Calu3 (cell line): ENCODE measurements at regions not wholly inside any gene's neighbourhood (a gene's known extent, or its start where the extent isn't known, plus 50 kb on each side); places are given as distances from the start of the nearest gene placed in this dataset.

Experiments
- BruUV-seq: library from RNA; stranded (reverse); fragments of 400-500 nt; replicated peaks from 2 replicates; lab custom pipeline; 2021; lab: Mats Ljungman, UMichigan
- CTCF ChIA-PET: fragments of 300-600 bp; sonication (Branson Sonifier 250); formaldehyde crosslinking; loops from one replicate; lab custom pipeline; 2022; ENCODE audit warnings: antibody characterized with exemption; lab: Charles Lee
- DNase-seq: peaks from one replicate; pipeline ENCODE4 v3.0.0; 2022
- H3K27ac Mint-ChIP-seq: one replicate; pipeline ENCODE4 v1.8.0; 2022; ENCODE audit warnings: mixed read lengths; ENCODE audit not compliant: unreplicated experiment
- H3K27me3 Mint-ChIP-seq: one replicate; pipeline ENCODE4 v1.8.0; 2022; ENCODE audit warnings: mixed read lengths; ENCODE audit not compliant: unreplicated experiment
- H3K36me3 Mint-ChIP-seq: one replicate; pipeline ENCODE4 v1.8.0; 2022; ENCODE audit warnings: mild to moderate bottlenecking, moderate library complexity, mixed read lengths; ENCODE audit not compliant: insufficient read depth, unreplicated experiment
- H3K4me1 Mint-ChIP-seq: one replicate; pipeline ENCODE4 v1.8.0; 2022; ENCODE audit warnings: mild to moderate bottlenecking, low read depth, mixed read lengths; ENCODE audit not compliant: unreplicated experiment
- H3K4me3 Mint-ChIP-seq: one replicate; pipeline ENCODE4 v1.8.0; 2022; ENCODE audit warnings: mild to moderate bottlenecking, low read depth, moderate library complexity, mixed read lengths; ENCODE audit not compliant: unreplicated experiment
- H3K9me3 Mint-ChIP-seq: one replicate; pipeline ENCODE4 v1.8.0; 2022; ENCODE audit warnings: low read depth, mixed read lengths; ENCODE audit not compliant: unreplicated experiment
- CTCF ChIP-seq: fragments of 200-600 bp; IDR thresholded peaks from one replicate; pipeline ENCODE4 v1.8.0; 2022; ENCODE audit warnings: antibody characterized with exemption; ENCODE audit not compliant: unreplicated experiment
- intact Hi-C: fragments of 100-400 bp; cut with micrococcal nuclease; formaldehyde crosslinking; loops from one replicate; pipeline ENCODE4 v1.10.0; 2022; ENCODE audit not compliant: unreplicated experiment

DNA sequence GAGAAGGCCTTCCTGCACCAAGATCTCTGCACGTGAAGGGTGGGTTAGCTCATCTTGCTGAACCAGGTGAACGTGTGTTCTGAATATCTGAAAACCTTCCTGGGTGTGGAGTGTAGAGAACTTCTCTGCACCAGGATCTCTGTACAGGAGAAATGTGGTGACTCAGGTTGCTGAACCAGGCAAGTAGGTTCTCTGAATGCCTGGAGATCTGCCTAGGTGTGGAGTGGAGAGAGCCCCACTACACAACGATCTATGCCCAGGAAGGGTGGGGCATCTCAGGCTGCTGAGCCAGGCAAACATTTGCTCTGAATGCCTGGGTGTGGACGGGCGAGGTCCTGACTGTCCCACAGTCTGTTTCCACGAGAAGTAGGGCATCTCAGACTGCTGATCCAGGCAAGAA lies 1002.3 kb upstream of the KCND2 start:
- intact Hi-C loops: loop anchor here (1.0 to 10.0 kb wide), 5 partner anchors 212 to 1284 kb away; partner anchors contain the start of gene KCND2
- CTCF ChIA-PET: no interaction called here
- DNase-seq: no peak
- no TSS peak for BruUV-seq
- Mint-ChIP-seq H3K4me3 (no peak overlapping the region), H3K4me1 (peaks cover 14% of the 10 kb centered on the region), H3K9me3 (no peaks in the 10 kb centered on the region), H3K36me3 (no peaks in the 10 kb centered on the region), H3K27ac (no peak overlapping the region), H3K27me3 (no peaks in the 10 kb centered on the region)
- TF ChIP-seq CTCF: no peak

GRCh38 chr7:119271147-119271779 lies 1001.7 kb upstream of the KCND2 start:
- intact Hi-C loops: loop anchor here (2.0 to 10.0 kb wide), 4 partner anchors 212 to 1284 kb away; no protein-coding TSS in a partner anchor
- H3K36me3 Mint-ChIP-seq: no peaks in the 10 kb centered on the region
- H3K27ac Mint-ChIP-seq: no peak overlapping the region
- H3K4me1 Mint-ChIP-seq: peaks cover 14% of the 10 kb centered on the region
- BruUV-seq: no TSS peak
- H3K27me3 Mint-ChIP-seq: no peaks in the 10 kb centered on the region
- H3K9me3 Mint-ChIP-seq: no peaks in the 10 kb centered on the region
- no peak for TF ChIP-seq CTCF
- CTCF ChIA-PET: no interaction called here
- no peak overlapping the region for H3K4me3 Mint-ChIP-seq
- no peak for DNase-seq

DNA sequence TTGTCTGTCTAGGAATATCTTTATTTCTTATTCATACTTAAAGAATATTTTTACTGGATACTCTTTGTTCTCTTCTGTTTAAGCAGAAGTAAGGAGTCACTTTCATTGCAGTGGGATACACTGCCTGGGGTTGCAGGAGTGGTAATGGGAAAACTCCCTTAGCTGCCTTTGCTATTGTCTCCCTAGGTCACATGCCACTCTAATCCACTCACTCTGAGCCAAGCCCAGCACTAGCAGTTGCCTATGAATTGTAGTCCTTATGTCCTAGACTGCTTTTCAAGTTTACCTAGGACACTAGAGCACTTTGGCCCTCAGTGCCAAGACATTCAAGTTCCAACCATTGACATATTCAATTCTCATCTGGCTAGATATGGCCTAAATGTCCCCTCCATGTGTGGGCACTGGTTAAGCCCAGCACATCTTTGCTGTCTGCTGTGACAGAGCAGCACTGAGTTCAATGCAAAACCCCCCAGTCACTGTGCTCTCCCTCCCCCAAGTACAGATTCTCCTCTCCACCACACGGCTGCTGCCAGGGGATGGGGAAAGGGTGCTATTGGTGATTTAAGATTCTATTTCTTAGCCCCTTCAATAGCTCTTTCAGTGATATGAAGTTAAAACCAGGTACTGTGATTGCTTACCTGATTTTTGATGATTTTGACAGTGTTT lies 991.7 kb upstream of the KCND2 start:
- CTCF ChIA-PET: no interaction called here
- no TSS peak for BruUV-seq
- H3K27me3 Mint-ChIP-seq: no peaks in the 10 kb centered on the region
- no peak for TF ChIP-seq CTCF
- H3K4me1 Mint-ChIP-seq: no peaks in the 10 kb centered on the region
- H3K9me3 Mint-ChIP-seq: peaks cover 5% of the 10 kb centered on the region
- no peaks in the 10 kb centered on the region for H3K36me3 Mint-ChIP-seq
- H3K27ac Mint-ChIP-seq: no peak overlapping the region
- DNase-seq: no peak
- no peak overlapping the region for H3K4me3 Mint-ChIP-seq
- intact Hi-C loops: no loop called here

- CTCF ChIA-PET: no interaction called here
- H3K4me1 Mint-ChIP-seq: no peaks in the 10 kb centered on the region
- intact Hi-C loops: no loop called here
Measured at GRCh38 chr7:119283353-119283752, 989.6 kb upstream of the KCND2 start.

More at GRCh38 chr7:119283353-119283752, 989.6 kb upstream of the KCND2 start:
- no peak for TF ChIP-seq CTCF
- H3K36me3 Mint-ChIP-seq: no peaks in the 10 kb centered on the region
- H3K27ac Mint-ChIP-seq: no peak overlapping the region
- H3K4me3 Mint-ChIP-seq: no peak overlapping the region
- BruUV-seq: no TSS peak
- DNase-seq: no peak
- no peaks in the 10 kb centered on the region for H3K9me3 Mint-ChIP-seq
- no peaks in the 10 kb centered on the region for H3K27me3 Mint-ChIP-seq
